Myocyte (in vitro differentiated cells): ENCODE measurements at regions not wholly inside any gene's neighbourhood (a gene's known extent, or its start where the extent isn't known, plus 50 kb on each side); places are given as distances from the start of the nearest gene placed in this dataset.
A peak's percentile ranks its signal among the peaks of the same experiment; 100 is the strongest.

Experiments
- DNase-seq: peaks from one replicate; pipeline ENCODE4 v3.0.0-alpha.2; 2012; ENCODE audit warnings: low read depth

GRCh38 chr10:78919181-78919966 is 149.4 kb upstream of the ZMIZ1 start:
- no peak for DNase-seq

- DNase-seq, result no peak
These were observed 148.8 kb upstream of the ZMIZ1 start for GRCh38 chr10:78920011-78920410.

- no peak for DNase-seq
These were observed 146.9 kb upstream of the ZMIZ1 start for GRCh38 chr10:78921895-78922294.

- DNase-seq, result no peak
These were observed 145.0 kb upstream of the ZMIZ1 start for GRCh38 chr10:78923647-78924318.

- DNase-seq, result no peak
These were observed 144.3 kb upstream of the ZMIZ1 start for GRCh38 chr10:78924319-78925003.

- no peak for DNase-seq
These were observed 143.5 kb upstream of the ZMIZ1 start for GRCh38 chr10:78925275-78925674.

GRCh38 chr10:78925800-78926319 is 142.9 kb upstream of the ZMIZ1 start:
- no peak for DNase-seq

- no peak for DNase-seq
These were observed 141.3 kb upstream of the ZMIZ1 start for GRCh38 chr10:78927257-78927995.

GRCh38 chr10:78928330-78928729 is 140.4 kb upstream of the ZMIZ1 start:
- no peak for DNase-seq

- no peak for DNase-seq
These were observed 139.2 kb upstream of the ZMIZ1 start for GRCh38 chr10:78929541-78929940.

- DNase-seq, result peak; percentile 79
These were observed 137.3 kb upstream of the ZMIZ1 start for GRCh38 chr10:78931321-78932053.

- DNase-seq, result no peak
These were observed 136.7 kb upstream of the ZMIZ1 start for GRCh38 chr10:78932054-78932386.

GRCh38 chr10:78932861-78933260 is 135.9 kb upstream of the ZMIZ1 start:
- DNase-seq, result no peak

- DNase-seq, result no peak
These were observed 134.8 kb upstream of the ZMIZ1 start for GRCh38 chr10:78933828-78934531.

- peak; percentile 41 for DNase-seq
These were observed 134.3 kb upstream of the ZMIZ1 start for GRCh38 chr10:78934532-78934898.

- no peak for DNase-seq
These were observed 133.7 kb upstream of the ZMIZ1 start for GRCh38 chr10:78934994-78935602.

GRCh38 chr10:78935697-78936407 is 132.9 kb upstream of the ZMIZ1 start:
- peak; percentile 71 for DNase-seq

GRCh38 chr10:78936412-78937342 is 132.1 kb upstream of the ZMIZ1 start:
- DNase-seq, result no peak
